Activated gamma-delta T cell (primary cell): ENCODE measurements at regions not wholly inside any gene's neighbourhood (a gene's known extent, or its start where the extent isn't known, plus 50 kb on each side); places are given as distances from the start of the nearest gene placed in this dataset.
"Not testable (repeated sequence)": the region's sequence is repeated elsewhere in the genome, so short reads cannot be mapped to it uniquely, and the experiment has no call there.

Source experiments
- DNase-seq: peaks from one replicate; lab custom pipeline; 2025; lab: John Stamatoyannopoulos, UW

- DNase-seq: no peak
Measured at GRCh38 chr16:65281586-65281985, 159.7 kb upstream of the CDH11 start.

- DNase-seq: no peak
Measured at GRCh38 chr16:65280845-65281512, 159.1 kb upstream of the CDH11 start.

- no peak for DNase-seq
Measured at GRCh38 chr16:65279576-65279975, 157.7 kb upstream of the CDH11 start.

GRCh38 chr16:65278874-65279273 lies 157.0 kb upstream of the CDH11 start:
- DNase-seq: no peak

GRCh38 chr16:65274566-65274965 lies 152.7 kb upstream of the CDH11 start:
- no peak for DNase-seq

GRCh38 chr16:65272699-65273414 lies 151.0 kb upstream of the CDH11 start:
- DNase-seq: no peak

GRCh38 chr16:65271996-65272395 lies 150.1 kb upstream of the CDH11 start:
- no peak for DNase-seq

GRCh38 chr16:65268331-65268730 lies 146.5 kb upstream of the CDH11 start:
- no peak for DNase-seq

- no peak for DNase-seq
Measured at GRCh38 chr16:65263896-65264295, 142.0 kb upstream of the CDH11 start.

- DNase-seq: no peak
Measured at GRCh38 chr16:65260746-65261145, 138.9 kb upstream of the CDH11 start.

GRCh38 chr16:65254144-65254543 lies 132.3 kb upstream of the CDH11 start:
- DNase-seq: no peak

GRCh38 chr16:65249768-65250167 lies 127.9 kb upstream of the CDH11 start:
- DNase-seq: no peak

- DNase-seq: no peak
Measured at GRCh38 chr16:65244787-65245186, 122.9 kb upstream of the CDH11 start.

- DNase-seq: no peak
Measured at GRCh38 chr16:65235339-65236177, 113.7 kb upstream of the CDH11 start.

- not testable (repeated sequence) for DNase-seq
Measured at GRCh38 chr16:65234721-65235320, 113.0 kb upstream of the CDH11 start.

- no peak for DNase-seq
Measured at GRCh38 chr16:65229191-65229662, 107.4 kb upstream of the CDH11 start.

GRCh38 chr16:65227150-65227835 lies 105.4 kb upstream of the CDH11 start:
- DNase-seq: no peak

- no peak for DNase-seq
Measured at GRCh38 chr16:65226077-65226476, 104.2 kb upstream of the CDH11 start.

GRCh38 chr16:65225488-65225887 lies 103.6 kb upstream of the CDH11 start:
- DNase-seq: no peak

GRCh38 chr16:65224994-65225393 lies 103.1 kb upstream of the CDH11 start:
- no peak for DNase-seq

- no peak for DNase-seq
Measured at GRCh38 chr16:65224471-65224870, 102.6 kb upstream of the CDH11 start.

GRCh38 chr16:65223335-65223734 lies 101.5 kb upstream of the CDH11 start:
- DNase-seq: no peak
